ENCODE measurements at regions not wholly inside any gene's neighbourhood (a gene's known extent, or its start where the extent isn't known, plus 50 kb on each side); places are given as distances from the start of the nearest gene placed in this dataset.
"Not testable (repeated sequence)": the region's sequence is repeated elsewhere in the genome, so short reads cannot be mapped to it uniquely, and the experiment has no call there.

DNA sequence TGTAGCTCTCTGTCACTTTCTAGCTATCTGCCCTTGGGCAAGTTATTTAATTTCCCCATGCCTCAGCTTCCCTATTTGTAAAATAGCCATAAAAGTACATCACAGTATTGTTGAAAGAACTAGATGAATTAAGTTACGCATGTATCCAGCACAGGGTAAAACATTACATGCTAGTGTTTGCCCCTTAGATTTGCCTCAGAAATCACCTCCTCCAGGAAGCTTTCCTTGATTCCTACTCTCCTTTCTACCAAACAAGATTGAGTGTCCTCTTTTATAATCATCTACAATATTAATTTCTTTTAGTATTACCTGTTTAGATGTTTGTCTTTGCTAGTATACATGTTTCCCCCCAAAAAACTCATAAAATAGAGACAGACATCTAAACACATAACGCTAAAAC lies 369.5 kb downstream of the GBA3 start:
- no peak for DNase-seq

DNA sequence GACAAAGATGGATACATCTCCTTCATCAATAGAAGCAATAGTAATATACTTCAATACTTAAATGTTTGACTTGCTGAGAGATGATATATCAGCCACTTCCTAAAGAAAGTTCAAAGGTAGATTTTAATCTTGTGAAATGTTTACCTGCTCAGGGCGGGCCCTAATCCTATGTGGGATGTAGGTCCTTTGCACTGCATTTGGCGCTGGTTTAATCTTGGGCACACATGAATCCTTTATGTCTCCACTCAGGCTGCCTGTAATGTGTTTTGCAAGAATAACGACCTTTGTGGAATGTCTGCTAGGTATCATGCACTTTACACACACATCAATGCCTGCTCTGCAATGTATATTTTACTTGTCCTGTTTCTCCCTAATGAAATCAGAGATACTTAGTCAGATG lies 368.7 kb downstream of the GBA3 start:
- no peak for DNase-seq

DNA sequence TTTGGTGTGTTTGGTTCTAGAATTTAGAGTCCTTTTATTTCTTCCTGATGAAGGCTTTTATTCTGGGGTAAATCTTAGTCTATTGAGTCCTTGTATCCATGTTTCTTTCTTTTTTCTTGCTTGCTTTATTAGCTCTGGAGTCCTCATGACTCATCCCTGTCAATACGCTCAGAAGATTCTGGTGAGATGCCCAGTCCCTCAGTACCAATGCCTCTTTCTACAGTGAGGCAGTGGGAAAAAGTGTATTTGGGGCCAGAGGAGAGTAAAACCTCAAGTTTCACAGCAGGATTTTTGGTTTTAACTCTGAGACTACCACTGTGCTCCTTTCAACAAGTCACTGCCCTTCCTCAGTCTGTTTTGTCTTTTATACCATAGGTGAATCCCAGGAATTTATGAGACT lies 368.0 kb downstream of the GBA3 start:
- DNase-seq: no peak

DNA sequence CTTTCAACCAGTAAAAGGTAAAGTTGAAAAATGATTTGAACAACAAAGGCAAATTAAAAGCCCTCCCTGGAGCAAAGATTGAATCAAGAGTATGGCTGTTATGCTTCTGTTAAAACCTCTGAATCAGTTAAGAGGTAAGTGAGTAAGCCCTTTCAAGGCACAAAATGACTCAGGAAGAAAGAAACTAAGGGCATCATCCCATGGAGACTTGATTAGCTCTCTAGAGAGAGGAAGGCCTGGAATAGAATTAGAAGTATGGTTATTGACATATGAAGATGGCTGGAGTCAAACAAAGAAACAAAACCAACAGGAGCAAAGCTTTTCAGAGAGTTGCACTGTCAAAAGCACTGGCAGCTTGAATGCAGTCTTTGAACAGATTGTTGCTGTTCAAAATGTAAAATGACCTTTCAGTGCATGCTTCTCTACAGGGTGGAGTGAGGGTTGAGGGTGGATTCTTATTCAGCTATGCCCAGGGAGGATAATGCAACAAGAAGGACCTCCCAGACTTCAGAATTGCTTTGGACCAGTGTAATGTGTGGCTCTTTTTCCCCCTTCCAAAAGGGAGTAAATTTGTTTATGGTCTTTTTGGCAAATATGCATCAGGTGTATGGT lies 365.5 kb downstream of the GBA3 start:
- DNase-seq: no peak

DNA sequence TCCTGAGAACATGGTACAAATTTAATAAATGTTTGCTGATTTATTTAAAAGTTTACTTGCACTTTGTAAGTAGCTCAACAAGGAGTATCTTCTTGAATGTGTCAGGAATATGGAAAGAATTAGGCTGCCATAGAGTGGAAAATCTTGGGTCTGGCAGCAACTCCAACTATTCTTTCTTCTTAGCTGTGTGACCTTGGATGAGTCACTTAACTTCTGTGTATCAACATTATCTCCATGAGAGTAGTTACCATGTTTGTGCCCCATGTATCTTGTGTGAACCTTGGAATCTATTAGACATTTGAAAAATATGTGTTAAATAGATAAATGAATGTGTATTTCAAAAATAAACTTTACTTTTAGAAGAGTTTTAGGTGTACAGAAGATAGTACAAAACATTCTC lies 348.8 kb downstream of the GBA3 start:
- DNase-seq: peak; percentile 22

DNA sequence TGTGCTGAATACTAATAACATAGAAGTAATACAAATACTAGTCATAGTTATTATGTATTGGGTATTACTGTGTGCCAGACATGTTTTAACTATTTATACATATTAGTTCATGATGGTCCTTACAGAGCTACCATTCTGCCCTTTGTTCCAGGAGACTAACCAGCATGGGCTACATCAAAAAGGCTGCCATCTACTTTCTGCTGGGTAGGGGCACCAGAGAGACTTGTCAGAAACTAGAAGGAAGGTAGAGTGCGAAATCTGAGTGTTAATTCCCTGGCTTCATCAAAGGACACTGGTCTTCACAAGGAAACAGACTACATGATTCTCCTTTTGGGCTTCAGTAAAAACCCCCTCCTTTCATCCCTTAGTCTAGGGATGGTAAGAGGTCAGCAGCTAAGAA lies 347.8 kb downstream of the GBA3 start:
- DNase-seq: no peak

DNA sequence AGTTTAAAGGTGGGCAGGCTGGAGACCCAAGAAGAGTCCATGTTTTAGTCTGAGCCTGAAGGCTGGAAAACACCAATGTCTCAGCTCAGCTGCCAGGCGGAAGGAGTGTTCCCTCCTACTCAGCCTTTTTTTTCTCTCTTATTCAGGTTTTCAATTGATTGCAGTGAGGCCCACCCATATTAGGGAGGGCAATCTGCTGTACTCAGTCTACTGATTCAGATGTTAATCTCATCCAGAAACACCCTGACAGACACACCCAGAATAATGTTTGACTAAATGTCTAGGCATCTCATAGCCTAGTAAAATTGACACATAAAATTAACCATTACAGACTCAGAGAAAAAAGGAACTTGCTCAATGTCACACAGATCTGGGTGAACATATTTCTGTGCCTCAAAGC lies 347.1 kb downstream of the GBA3 start:
- DNase-seq: no peak

DNA sequence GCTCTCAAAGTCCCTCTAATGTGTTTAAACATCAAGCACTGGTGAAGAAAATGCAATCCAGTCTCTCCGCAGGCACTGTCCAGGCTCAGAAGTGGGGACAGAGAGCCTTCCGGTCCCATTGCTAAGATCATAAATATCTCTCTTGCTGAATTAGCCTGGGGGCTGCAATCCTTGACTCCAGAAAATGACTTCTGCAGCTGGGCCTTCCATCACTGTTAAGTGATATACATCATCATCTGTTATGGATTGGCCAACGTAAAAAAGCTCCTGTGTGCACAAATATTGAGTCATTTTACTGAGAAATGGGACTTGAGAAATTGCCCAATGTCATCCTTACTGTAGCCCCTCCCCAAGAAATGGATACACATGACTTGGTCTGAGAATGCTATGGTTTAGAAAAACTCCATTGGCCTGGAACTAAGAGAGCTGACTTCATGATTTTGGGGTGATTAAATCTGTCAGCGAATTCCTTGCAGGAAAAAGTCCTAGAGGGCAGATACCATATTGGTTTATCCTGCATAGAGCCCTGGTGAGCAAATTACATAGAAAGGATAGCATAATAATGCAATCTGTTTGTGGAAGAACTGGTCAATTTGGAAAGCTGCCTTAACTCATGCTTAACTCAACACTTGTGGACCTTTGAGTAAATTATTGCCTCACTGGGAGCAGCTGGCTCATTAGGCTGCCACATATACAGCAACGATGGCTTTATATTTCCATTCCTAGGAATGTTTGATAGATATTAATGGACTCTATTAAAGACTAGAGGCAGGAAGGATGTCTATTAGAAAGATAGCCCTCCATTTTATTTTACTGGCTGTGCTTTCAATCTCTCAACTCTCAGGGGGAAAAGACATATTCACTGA lies 346.1 kb downstream of the GBA3 start:
- no peak for DNase-seq

DNA sequence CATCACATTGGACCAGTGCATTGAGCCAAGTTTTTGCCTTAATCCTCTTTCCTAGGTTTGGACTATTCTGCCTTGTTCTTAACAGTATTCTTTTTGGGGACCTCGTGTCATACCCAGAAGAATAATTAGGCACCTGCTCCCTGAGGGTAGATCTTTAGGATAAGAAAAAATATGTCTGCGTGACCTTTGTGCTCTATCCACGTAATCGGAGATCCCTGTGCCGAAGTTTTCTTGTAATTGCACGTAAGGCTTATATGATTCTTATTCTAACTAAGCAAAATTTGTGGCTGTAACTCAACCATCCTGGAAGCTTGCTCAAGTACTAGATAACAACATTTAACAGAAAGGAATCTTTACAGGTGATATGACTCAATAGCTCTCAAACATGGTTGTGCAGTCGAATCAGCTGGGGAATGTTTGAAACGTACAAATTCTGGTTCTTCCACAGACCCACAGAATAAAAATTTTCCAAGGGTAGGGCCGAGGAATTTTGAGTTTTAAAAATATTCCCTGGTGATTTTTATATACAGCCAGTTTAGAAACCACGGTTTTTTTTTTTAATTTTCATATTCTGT lies 344.3 kb downstream of the GBA3 start:
- DNase-seq: no peak

DNA sequence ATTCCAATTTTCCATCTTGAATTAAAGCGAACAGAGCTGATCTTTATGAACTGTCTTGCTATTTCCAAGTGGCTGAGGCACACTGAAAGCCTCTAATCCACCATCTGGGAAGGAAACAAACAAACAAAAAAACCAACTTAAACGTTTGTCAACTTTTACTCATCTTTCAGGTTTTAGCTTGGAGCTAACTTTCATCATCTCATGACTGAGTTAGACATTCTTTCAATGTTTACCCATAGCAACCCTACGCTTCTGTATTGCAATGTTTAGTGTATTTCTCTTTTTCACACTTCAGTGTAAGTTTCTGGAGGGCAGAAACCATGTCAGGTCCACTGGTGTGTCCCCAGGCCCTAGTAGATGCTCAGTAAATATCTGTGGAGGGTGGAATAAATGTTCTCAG lies 343.8 kb downstream of the GBA3 start:
- DNase-seq: no peak

DNA sequence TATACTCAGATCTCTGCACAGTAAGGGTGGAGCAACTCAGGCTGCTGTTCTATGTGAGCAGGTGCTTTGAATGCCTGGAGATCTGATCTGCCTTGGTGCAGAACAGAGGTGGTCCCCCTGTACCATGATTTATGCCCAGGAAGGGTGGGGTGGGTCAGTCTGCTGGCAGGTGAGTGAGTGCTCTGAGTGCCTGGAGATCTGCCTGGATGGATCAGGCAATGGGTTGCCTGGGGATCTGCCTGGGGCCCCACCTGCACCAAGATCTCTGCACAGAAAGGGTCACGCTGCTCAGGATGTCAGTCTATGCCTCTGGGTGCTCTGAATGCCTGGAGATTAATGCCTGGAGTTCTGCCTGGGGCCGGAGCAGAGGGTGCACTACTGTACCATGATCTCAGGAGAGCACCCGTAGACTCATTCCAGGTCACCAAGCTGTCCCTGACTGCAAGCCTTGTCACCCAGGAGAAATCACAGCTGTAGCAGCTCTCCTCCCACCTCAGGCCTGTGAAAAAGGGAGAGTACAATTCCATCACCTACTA lies 342.9 kb downstream of the GBA3 start:
- no peak for DNase-seq

DNA sequence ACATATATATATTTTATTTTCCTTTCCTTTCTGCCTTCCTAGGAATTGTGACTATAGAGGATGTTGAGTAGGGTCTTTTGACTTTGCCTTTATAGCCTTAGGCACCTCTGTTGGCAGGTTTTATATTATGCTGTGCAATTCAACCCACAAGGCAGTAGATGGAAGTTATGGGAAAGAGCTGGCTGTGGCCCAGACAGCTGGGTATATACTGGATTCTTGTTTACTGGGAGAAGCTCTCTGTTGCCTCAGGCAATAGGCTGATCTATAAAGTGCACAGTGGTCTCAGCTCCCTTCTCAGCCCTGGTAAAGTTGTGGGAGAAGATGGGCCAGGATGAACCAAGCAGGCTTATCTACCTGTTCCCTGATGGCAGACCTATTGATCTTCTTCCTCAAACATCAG lies 342.0 kb downstream of the GBA3 start:
- DNase-seq: no peak

DNA sequence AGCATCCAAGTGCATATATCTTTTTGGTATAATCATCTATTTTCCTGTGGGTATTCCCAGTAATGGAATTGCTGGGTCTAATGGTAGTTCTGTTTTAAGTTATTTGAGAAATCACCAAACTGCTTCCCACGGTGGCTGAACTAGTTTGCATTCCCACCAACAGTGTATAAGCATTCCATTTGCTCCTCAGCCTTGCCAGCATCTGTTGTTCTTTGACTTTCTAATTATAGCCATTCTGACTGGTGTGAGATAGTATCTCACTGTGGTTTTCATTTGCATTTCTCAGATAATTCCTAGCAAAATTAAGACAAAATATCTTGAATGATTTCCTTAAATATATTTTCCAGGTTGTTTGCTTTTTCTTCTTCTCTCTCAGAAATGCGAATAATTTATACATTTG lies 341.1 kb downstream of the GBA3 start:
- DNase-seq: no peak

DNA sequence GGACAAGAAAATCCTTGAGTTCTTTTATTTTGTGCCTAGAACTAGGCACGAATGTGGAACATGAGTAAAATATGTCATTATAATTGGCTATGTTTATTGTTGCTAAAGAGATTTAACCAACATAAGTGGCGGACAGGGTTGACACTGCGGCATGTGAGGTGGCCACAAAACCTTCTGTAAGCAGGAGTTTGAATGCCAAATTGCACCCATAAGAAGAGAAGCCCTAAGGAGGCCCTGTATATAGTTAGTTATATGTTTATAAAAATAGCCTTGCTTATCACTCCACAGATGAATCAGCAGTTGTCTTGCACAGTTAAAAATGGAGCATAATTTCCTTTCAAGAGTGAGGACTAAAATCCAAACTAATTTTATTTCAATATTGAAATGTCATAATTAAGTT lies 336.1 kb downstream of the GBA3 start:
- no peak for DNase-seq

DNA sequence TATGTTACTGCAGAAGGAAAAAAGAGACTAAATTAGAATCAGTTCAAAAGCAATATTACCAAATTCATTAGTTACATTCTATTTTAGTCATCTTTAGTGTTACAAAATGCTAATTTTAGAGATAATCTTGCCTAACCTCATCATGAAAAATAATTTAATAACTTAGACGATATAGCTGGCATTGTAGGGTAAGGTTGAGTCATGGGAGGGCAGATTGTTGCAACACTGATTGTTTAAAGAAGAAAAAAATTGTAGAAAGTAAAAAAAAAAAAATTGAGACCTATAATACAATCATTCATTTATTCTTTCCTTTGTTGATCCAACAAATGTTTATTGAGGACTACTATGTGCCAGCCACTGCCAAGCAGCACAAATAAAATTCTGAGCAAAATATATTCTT lies 330.9 kb downstream of the GBA3 start:
- no peak for DNase-seq

DNA sequence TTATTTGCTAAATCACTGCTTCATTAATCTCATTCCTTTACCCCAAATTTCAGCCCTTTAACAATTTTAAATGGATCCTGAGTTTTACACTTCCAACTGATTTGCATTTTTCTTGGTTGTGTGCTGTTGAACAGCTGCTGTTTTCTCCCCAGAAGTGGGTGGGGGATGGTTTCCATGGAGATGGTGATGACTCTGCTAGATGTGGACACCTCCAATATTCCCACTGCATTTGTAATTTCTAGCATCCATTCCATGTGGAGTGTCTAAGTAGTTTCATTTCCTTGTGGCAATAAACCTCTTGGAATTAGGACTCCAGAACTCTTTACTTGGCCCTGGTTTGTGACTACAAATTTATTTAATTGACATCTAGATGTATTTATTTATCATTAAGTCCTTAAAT lies 330.4 kb downstream of the GBA3 start:
- no peak for DNase-seq

DNA sequence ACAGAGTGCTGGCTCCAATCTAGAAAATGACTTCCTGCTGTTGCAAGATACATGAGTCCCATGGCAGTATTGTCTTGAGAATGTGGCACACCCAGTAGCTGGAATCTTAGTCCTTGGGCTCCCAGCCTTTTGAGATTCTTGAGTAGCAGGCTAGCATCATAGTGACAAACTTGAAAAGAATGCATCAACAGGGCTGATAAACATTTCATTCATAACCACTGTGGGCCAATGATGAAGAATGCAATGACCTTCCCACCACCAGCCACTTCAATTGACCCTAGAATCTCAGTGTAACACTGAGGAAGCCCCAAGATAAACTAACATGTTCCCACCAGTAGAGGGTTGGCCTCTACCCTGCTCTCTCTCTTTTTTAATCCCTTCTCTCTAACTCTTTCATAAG lies 329.3 kb downstream of the GBA3 start:
- DNase-seq: peak; percentile 76

DNA sequence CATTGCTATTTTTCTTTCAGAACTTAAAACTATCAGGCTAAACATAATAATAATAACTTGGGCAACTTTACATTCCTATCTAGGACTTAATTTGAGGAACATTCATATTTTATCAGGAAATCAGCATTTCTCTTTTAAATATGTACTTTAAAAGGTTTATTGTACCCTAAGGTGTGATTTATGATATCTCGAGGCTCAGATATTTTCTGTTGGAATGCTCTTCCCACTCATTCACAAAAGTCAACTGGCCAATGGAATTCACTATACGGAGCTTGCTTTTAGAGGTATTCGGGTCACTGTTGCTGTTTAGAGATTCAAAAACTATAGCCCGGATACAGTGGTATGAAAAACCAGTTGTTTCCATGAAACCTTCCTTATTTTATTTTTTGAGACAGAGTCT lies 328.3 kb downstream of the GBA3 start:
- DNase-seq: no peak

DNA sequence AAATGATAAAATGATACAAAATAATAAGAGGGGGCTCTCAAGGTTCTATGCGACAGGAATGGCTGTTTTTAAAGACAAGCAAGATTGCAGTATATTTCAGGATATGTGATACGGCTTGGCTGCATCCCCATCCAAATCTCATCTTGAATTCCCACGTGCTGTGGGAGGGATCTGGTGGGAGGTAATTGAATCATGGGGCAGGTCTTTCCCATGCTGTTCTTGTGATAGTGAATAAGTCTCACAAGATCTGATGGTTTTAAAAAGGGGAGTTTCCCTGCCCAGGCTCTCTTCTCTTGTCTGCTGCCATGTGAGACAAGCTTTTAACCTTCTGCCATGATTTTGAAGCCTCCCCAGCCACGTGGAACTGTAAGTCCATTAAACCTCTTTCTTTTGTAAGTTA lies 327.7 kb downstream of the GBA3 start:
- DNase-seq: not testable (repeated sequence)

DNA sequence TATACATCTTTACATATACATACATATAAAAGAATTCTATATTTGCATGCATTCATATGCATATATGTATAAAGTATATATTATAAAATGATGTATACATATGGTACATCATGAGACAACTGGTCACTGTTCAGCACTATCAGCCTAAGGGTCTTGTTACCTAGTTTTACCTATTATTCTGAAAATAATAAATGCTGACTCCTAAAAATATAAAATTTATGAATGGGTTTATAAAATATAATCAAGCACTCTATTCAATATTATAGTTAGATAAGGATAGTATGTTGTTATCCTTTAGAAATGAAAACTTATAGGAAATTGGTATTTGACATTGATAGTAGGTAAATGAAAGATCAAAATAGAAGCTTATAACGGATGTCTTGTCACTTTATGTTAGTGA lies 324.2 kb downstream of the GBA3 start:
- no peak for DNase-seq

DNA sequence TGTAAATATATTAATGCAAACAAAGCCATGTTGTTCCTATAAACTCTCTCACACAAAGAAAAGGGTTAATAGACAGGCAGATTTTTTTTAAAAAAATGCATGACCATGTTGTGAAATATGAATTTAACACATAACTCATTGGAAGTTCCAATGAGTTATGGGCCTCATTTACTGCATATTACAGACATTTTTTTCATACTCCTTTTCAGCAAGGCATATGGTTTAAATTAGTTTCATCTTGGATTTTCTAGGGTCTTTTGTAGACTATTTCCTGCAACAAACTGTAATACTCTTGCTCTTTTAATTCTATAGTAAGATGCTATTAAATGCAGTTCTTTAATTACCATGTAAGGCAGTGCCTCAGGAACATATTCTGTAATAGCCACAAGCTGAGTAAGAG lies 323.1 kb downstream of the GBA3 start:
- DNase-seq: no peak

DNA sequence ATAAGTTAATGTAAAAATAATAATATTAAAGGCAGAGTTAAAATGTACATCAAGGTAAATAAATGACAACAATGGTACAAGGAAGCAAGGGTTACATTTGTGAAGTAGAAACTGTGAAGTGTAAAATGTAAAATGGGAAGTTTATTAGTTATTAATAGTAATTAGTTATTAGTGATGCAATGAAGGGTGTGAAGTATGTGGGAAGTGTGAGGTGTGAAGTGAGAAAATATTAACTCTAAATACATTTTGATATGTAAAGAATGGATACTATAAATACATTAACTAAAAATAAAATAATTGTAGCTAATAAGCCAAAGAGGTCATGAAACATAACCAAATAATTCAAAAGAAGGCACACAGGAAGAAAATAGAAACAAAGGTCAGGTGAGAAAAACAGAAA lies 316.4 kb downstream of the GBA3 start:
- DNase-seq: no peak

DNA sequence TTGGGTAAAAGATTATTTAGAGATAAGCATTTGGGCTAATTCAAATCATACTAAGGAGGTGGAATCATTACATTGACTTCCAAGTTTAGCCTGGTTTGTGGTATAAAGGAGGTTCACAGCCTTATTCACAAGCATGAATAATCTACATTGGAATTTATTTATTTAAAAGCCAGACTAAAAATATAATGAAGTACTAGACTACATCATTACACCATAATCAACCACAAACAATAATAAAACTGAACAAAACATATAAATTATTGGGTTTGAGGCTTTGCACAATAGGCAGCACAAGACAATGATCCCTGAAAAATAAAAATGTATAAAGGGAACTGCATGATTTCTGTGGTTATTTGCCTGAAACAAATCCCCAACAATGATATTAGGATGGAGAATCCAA lies 314.0 kb downstream of the GBA3 start:
- peak; percentile 31 for DNase-seq

DNA sequence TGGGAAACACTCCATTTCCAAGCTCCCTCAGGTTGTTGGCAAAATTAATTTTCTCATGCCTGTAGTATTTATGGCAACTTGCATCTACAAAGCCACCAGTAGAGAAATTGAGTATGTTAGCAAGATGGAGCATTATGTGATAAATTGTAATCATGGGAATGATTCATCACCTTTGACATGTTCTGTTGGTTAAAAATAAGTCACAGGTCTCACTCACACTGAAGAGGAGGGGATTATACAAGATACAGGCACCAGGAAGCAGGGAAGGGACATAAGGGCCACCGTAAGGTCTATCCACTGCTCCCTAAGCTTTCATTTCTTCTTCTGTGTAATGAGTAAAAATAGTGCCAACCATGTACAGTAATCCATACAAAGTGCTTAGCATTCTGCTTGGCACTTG lies 313.0 kb downstream of the GBA3 start:
- no peak for DNase-seq
